Psoas muscle (tissue), 7 donors: ENCODE measurements at regions not wholly inside any gene's neighbourhood (a gene's known extent, or its start where the extent isn't known, plus 50 kb on each side); places are given as distances from the start of the nearest gene placed in this dataset.

Experiments used
- ATAC-seq, 4 donors: fragments of 200-7000 bp; cut with Tn5 transposase; one replicate each; pipeline ENCODE4 v1.9.1; 2020; ENCODE audit warnings: moderate library complexity in 3 of 4, mild to moderate bottlenecking in 2 of 4
- DNase-seq, 2 donors: peaks; one replicate each; pipeline ENCODE4 v3.0.0-alpha.2; 2020
- H3K27ac ChIP-seq: fragments of 200-600 bp; one replicate; pipeline ENCODE4 v1.8.0; 2022
- H3K27me3 ChIP-seq, 3 donors: fragments of 200-600 bp in 1 of 3; one replicate each; pipeline versions ENCODE4 v1.6.1 to v1.8.0; 2013 to 2022; ENCODE audit warnings: low read length in 2 of 3, mild to moderate bottlenecking in 2 of 3, moderate library complexity in 1 of 3; ENCODE audit not compliant: insufficient read depth in 3 of 3
- H3K36me3 ChIP-seq, 2 donors: fragments of 200-600 bp in 1 of 2; one replicate each; pipeline versions ENCODE4 v1.6.1 to v1.8.0; 2013 to 2022; ENCODE audit warnings: low read depth in 1 of 2, mild to moderate bottlenecking in 1 of 2, moderate library complexity in 1 of 2; ENCODE audit not compliant: insufficient read depth in 1 of 2
- H3K4me1 ChIP-seq: fragments of 200-600 bp; one replicate; pipeline ENCODE4 v1.8.0; 2022
- H3K4me3 ChIP-seq: fragments of 200-600 bp; one replicate; pipeline ENCODE4 v1.8.0; 2022; ENCODE audit warnings: mild to moderate bottlenecking
- H3K9me3 ChIP-seq: fragments of 200-600 bp; one replicate; pipeline ENCODE4 v1.8.0; 2022
- CTCF ChIP-seq: fragments of 200-600 bp; IDR thresholded peaks from one replicate; pipeline ENCODE4 v1.8.0; 2022; ENCODE audit warnings: antibody characterized with exemption
- WGBS, 3 donors: extraction: QIAGEN DNeasy Blood & Tissue Kit; methylation state at CpG; one replicate each; pipeline versions ENCODE4 v1.1.6 to v1.1.7; 2013; 5-methylcytosine and 5-hydroxymethylcytosine counted together
- intact Hi-C, 2 donors: fragments of 100-400 bp; cut with DNase I; formaldehyde crosslinking; loops; one replicate each; pipeline versions ENCODE4 v1.11.0 to v1.14.2; 2022
- donor health status: healthy with polysubstance abuse.
- donor health status: DM: no; HTN: no; CAD: no; lungs with moderate emphysema.
- donor health status: Bipolar disorder and iron deficiency.
- donor health status: healthy.
- donor health status: DM: yes; HTN: yes; CAD: no.
- donor health status: DM: no; HTN: no; CAD: no.
- donor health status: DM: yes; HTN: yes; CAD: no.

GRCh38 chr1:5693568-5693967, 298.7 kb downstream of the NPHP4 start:
- no peaks in the 10 kb centered on the region for H3K27me3 ChIP-seq
- H3K9me3 ChIP-seq: no peaks in the 10 kb centered on the region
- intact Hi-C loops: no loop called here
- H3K4me3 ChIP-seq: no peak overlapping the region
- DNase-seq (no peak), ATAC-seq (no peak)
- no peaks in the 10 kb centered on the region for H3K36me3 ChIP-seq
- H3K27ac ChIP-seq: no peak overlapping the region
- WGBS, 3 donors: 74 to 83% (median 79%) methylated on average over 9 of the region's 9 CpGs
- TF ChIP-seq CTCF: no peak
- H3K4me1 ChIP-seq: no peaks in the 10 kb centered on the region

DNA sequence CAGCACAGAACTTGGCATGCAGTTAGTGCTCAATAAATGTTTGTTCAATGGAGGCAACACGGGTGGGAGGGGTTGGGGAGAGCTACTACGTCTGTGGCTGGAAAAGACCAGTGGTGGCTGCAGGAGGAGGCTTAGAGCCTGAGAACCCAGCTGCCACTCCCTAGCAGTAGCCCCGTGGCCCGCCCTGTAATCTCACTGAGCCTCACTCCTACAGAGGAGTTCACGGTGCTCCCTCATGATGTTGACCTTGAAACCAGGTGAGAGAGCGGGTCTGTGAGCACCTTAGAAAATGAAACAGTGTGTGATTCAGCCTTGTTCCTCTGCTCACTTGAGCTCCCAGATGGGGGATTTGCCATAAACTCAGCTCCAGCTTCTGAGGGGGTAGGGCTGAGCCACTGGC, 299.6 kb downstream of the NPHP4 start:
- 56 to 63% (median 60%) methylated on average over 6 of the region's 6 CpGs for WGBS, 3 donors
- ATAC-seq (no peak), DNase-seq (no peak)
- Histone ChIP-seq H3K4me1 (no peaks in the 10 kb centered on the region), H3K36me3 (no peaks in the 10 kb centered on the region), H3K9me3 (no peaks in the 10 kb centered on the region), H3K4me3 (no peak overlapping the region), H3K27ac (no peak overlapping the region), H3K27me3 (no peaks in the 10 kb centered on the region)
- intact Hi-C loops: no loop called here
- no peak for TF ChIP-seq CTCF

DNA sequence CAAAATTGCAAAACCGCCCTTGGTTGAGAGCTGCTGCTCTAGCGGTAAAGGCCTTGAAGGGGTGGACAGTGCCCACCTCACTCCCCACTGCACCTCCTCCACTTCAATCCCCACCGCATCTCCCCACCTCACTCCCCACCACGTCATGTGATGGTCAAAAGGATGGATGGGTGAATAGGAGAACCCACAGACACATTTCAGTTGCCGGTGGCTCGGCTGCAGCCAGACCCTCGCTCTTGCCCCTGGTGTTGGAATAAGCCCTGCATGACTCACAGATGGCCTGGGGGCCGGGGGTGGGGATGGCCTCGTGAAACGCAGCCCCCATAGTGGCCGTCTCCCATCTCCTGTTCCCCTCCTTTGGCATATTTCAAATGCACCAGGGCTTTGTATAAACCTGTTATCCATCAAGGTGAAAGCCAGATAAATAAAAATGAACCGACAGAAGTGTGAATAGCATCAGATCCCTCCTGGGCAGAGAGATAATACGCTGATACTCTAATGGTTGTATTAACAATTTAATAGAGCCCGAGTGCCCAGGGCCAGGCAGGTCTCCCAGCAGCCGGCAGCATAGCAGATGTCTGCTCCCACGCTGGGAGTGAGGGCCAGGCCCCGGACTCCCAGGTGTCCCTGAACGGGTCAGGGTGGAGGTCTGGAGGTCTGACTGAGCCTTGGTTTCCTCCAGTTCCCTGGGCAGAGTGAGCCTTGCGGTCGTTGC, 300.3 kb downstream of the NPHP4 start:
- no peaks in the 10 kb centered on the region for H3K9me3 ChIP-seq
- whole genome bisulfite sequencing, 3 donors: 64 to 66% (median 65%) methylated on average over 20 of the region's 20 CpGs
- no peak overlapping the region for H3K4me3 ChIP-seq
- no peak overlapping the region for H3K27ac ChIP-seq
- ATAC-seq: no peak
- H3K27me3 ChIP-seq: no peaks in the 10 kb centered on the region
- no peak for DNase-seq
- no peak for TF ChIP-seq CTCF
- intact Hi-C loops: no loop called here
- no peaks in the 10 kb centered on the region for H3K4me1 ChIP-seq
- no peaks in the 10 kb centered on the region for H3K36me3 ChIP-seq

GRCh38 chr1:5690898-5691297, 301.3 kb downstream of the NPHP4 start:
- H3K27ac ChIP-seq: no peak overlapping the region
- H3K4me1 ChIP-seq: no peaks in the 10 kb centered on the region
- ATAC-seq (no peak), DNase-seq (no peak)
- intact Hi-C loops: no loop called here
- H3K27me3 ChIP-seq: no peaks in the 10 kb centered on the region
- WGBS, 3 donors: 61 to 72% (median 64%) methylated on average over 13 of the region's 13 CpGs
- H3K4me3 ChIP-seq: no peak overlapping the region
- no peaks in the 10 kb centered on the region for H3K36me3 ChIP-seq
- TF ChIP-seq CTCF: no peak
- no peaks in the 10 kb centered on the region for H3K9me3 ChIP-seq

DNA sequence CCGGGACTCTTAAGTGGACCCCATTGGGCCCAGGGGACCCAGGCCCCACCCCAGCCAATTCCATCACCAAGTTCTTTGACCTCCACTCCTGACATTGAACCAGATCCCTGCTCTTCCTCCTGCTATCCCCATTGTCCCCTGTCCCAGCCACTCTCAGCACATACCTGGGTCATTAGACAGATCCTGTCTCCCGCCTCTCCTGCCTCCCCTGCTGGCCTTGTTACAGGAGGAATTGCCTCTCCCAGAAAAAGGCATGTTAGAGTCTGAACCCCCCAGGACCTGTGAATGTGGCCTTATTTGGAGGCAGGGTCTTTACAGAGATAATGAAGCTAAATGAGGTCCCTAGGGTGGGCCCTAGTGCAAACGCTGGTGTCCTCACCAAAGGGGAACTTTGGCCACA, 301.9 kb downstream of the NPHP4 start:
- Histone ChIP-seq H3K4me3 (no peak overlapping the region), H3K36me3 (no peaks in the 10 kb centered on the region), H3K27ac (no peak overlapping the region), H3K4me1 (no peaks in the 10 kb centered on the region), H3K27me3 (peaks cover 0 to 2% (median 0%) of the 10 kb centered on the region in 3 donors), H3K9me3 (no peaks in the 10 kb centered on the region)
- intact Hi-C loops: no loop called here
- DNase-seq: no peak
- 70 to 82% (median 81%) methylated on average over 3 of the region's 3 CpGs for WGBS, 3 donors
- no peak for TF ChIP-seq CTCF
- ATAC-seq: no peak
